Erythroblast (primary cell): ENCODE measurements at regions not wholly inside any gene's neighbourhood (a gene's known extent, or its start where the extent isn't known, plus 50 kb on each side); places are given as distances from the start of the nearest gene placed in this dataset.
"Not testable (repeated sequence)": the region's sequence is repeated elsewhere in the genome, so short reads cannot be mapped to it uniquely, and the experiment has no call there.

ENCODE experiments used
- DNase-seq, 2 experiments: peaks; one replicate each; lab custom pipeline; 2025; lab: John Stamatoyannopoulos, UW
- GATA1 ChIP-seq: IDR thresholded peaks from 2 replicates; pipeline ENCODE4 v1.6.1; 2011; ENCODE audit warnings: low read depth, mild to moderate bottlenecking, control low read depth, low read length, moderate library complexity
- POLR2A ChIP-seq: IDR thresholded peaks from 2 replicates; pipeline ENCODE4 v1.6.1; 2011; ENCODE audit warnings: mild to moderate bottlenecking, low read length

DNA sequence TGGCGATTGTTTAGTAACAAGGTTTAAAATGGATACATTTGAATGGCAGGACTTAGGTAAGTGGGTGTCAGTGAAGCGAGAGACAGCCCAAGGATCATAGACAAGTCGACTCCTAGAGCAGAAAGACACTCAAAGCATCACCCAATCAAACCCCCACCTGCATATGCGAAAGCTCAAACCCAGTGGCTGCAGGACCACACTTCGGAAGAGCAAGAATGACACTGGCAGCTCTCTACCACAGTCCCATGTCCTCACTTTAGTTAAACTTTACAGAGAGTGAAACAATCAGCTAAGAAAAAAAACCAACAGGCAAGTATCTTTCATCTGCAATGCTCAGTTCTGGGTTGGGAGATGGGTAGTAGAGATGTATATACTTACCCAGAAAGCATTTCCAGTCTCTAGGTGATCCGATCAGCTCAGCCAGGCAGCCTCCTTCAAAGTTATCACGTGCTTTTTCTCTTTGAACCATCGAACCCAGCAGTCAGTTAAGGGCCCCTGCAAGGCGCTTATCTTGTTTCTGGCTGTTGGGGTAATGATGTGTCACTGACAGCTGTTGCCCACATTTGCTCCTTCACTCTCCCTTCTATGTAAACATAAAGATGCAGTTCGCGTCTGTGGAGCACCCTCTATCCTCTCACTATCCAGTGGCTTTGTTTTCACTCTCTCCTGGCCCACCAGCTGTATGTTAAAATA is 357.5 kb upstream of the ID2 start:
- no peak for TF ChIP-seq GATA1
- no peak for TF ChIP-seq POLR2A
- DNase-seq = peak; percentile 93 to 96

DNA sequence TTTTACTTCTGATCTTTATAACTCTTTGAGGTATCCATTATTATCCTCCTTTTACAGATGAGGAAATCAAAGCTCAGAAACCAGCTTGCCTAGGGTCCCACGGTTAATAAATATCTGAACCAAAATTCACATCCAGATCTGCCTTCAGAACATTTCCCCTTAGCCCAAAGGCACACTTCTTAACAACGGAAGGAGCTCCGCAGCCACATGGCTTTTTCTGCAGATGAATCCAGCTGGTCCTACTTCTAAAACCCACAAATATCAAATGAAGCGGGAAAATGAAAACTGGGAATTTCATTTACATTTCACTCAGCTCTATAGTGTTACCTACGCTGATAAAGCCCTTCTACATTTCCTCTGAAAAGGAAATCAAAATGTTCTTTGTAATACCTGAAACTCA is 357.0 kb upstream of the ID2 start:
- TF ChIP-seq GATA1 (no peak), POLR2A (no peak)
- DNase-seq = no peak

DNA sequence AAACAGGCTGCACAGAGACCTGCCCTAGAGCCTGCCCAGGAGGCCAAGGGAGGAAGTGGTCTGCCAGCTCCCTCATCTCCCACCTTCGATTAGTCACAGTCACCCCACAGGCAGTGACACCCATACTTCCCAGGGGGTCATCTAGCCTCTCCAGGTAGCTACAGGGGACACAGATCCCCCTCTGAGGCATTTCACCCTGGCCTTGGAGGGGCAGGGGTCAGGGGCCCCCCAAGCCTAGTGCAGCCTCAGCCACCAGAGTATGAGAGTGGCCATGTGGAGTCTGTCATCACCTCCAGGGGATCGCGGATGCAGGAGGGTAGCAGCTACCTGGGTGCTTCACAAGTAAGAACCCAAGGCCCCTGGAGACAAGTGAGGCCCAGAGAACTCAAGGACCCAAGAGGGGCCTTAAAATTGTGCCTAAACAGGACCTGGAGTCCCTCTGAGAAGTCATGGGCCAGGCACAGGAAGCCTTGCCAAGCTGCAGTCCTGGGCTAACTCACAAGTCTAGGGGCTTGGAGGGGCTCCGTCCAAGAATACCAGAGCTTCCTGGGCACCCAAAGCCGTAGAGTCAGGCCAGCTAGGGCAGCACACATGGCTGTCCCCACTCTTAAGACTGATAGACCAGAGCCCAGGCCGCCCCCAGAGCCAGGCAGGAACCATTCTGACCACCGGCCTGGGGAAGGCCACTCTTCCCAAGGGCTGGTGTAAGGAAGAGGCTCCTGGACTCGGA is 354.3 kb upstream of the ID2 start:
- TF ChIP-seq GATA1 (no peak), POLR2A (no peak)

DNA sequence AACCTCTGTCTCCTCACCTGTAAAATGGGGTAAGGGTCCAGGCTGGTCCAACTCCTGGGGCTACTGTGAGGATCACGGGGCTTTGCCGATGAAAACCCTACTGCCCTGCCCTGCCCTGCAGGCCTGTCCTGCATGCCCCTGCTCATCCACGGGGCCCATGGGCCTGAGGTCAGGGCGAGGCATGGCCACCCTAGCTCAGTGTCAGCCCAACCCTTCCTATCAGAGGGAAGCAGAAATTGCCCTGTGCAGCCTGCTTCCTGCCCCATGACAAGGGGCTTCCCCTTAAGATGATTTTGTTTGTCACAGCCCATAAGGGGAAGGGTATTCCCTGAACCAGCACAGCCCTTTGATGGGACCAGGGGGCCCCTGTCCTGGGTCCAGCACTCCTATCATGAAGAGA is 353.6 kb upstream of the ID2 start:
- TF ChIP-seq GATA1 (no peak), POLR2A (no peak)
- peak; percentile 77 to 84 for DNase-seq

More for the DNA sequence above, 354.3 kb upstream of the ID2 start:
- DNase-seq = no peak

DNA sequence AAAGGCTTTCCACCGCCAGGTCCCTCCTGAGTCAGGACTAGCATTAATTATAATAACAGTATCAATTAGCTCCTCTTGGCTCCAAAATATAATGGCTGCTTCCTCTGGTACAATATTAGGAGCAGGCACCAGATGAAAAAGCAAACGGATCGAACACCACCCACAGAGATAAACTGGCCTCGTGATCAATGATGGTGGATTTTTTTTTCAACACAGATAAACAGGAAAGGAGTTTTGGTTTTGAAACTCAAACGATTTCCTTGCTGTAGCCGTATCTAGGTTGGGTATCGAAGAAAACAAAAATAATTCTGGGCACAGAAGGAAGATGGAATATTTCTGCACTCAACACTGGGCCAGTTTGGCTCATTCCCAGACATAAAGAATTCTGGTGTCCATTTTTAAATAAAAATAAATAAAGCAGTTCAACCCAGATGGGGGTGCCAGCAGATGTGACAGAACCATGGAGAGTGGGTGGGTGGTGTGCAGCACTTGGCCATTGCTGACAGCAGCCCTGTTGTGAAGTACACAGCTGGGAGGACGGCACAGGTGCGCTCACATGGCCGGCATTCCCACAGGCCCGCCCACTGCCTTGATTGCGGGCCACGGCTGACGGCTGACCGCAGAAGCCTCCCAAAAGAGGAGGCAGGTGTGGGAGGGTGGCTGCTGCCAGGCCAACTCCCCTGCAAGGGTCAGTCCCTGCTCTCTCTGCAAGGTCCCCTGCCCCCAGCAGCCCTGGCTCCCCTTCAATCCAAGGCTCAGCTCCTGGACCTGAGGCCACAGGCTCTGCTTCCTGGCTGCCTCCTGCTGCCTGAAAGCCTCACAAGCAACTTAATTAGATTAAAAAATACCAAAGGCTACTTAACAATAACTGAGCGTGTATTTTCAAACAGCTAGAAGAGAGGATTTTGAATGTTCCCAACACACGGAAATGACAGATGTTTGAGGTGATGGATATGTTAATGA is 351.9 kb upstream of the ID2 start:
- TF ChIP-seq POLR2A (no peak), GATA1 (no peak)

DNA sequence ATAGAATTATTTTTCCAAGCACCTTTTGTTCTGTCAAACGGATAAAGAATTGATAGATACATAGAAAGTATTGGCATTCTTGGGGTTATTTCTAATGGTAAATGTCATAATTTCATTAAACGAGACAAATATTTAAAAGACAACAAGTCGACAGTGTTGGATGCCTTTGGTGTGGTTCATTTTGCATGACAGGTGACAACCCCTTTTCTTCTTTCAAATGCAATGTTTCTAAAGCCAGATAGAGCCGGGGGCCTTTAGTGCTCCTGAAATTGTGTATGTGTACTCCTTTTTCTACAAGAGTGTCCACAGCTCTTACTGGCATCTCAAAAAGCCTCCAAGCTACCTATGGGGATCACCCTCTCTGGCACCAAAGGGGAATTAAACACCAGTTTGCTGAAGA is 350.8 kb upstream of the ID2 start:
- TF ChIP-seq POLR2A (no peak), GATA1 (no peak)
- no peak for DNase-seq

More for the DNA sequence above, 351.9 kb upstream of the ID2 start:
- DNase-seq = peak; percentile 38 to 46

DNA sequence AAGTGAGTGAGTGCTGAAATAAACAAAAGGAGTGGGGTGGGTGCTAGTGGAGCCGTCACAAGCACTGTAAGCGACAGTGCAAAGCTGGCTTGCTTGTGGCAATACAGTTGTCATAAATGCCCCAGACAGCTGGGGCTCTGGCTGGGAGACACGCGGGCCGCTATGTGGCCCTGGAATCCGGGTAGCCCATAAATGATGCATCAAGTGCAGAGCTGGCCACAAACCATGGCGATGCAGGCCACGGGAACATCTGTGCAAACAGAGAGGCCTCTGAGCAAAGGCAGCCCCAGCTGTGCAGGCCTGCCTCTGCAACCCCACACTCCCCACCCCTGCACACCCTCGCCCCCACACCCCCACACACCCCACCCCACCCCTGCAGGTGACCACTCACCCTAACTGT is 349.2 kb upstream of the ID2 start:
- TF ChIP-seq POLR2A (no peak), GATA1 (no peak)
- no peak for DNase-seq

DNA sequence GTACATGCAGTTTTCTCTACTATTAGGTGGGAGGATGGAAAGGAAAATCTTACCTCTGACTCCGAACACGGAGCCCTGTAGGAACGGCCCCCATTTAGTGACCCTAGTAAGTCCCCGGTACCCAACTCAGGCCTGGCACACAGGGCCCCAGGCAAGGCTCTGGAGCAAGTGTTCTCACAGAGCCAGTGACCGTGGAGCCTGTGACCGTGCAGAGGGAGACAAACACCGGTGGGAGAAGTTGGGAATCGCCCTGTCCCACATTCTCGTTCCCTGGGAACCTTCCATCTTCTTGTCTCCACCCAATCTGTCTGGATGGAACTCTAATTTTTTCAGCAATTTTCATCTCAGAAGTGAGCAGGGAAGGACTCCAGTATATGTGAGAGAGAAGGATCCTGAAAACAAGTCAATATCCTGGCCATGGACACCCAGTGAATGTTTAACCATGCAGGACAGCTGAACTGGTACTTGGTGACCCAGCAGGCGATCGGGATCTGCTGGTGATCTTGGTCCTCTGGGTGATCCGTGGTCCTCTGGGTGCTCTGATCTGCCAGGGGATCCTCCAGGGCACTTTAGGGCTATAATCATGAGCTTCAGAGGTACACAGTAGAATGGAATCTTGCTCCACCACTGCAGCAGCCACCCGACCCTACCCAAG is 348.6 kb upstream of the ID2 start:
- no peak for TF ChIP-seq POLR2A
- no peak for TF ChIP-seq GATA1
- no peak for DNase-seq

DNA sequence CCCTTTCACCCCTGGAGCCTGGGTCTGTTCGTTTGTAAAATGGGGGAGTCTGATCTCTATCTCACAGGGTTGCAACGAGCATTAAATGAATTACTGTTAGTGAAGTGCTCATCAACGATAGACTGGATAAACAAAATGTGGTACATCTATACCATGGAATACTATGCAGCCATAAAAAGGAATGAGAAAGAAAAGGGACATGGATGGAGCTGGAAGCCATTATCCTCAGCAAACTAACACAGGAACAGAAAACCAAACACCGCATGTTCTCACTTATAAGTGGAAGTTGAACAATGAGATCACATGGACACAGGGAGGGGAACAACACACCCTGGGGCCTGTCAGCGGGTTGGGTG is 348.0 kb upstream of the ID2 start:
- not testable (repeated sequence) for DNase-seq

DNA sequence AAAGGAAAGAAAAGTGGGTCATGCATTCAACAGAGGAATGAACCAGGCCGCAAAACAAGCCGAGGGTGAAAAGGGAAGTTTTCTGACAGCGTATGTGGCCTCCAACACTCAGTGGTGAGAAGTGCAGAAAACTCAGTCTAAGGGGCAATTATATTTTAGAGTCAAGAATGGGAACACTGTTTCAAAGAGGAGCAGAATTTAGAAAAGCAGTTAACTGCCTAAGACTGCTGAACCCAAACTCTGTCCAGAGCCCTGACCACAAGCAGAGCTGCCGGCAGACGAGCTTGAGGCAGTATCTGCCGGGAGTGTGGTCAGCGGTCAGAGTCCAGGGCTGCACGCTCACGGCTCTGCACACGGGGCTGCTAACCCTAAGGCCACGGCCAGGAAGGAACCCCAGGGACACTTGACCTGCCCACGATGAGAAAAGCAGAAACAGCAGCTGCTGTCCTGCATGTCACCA is 347.0 kb upstream of the ID2 start:
- DNase-seq = peak; percentile 6 to 15
- TF ChIP-seq POLR2A (no peak), GATA1 (no peak)

DNA sequence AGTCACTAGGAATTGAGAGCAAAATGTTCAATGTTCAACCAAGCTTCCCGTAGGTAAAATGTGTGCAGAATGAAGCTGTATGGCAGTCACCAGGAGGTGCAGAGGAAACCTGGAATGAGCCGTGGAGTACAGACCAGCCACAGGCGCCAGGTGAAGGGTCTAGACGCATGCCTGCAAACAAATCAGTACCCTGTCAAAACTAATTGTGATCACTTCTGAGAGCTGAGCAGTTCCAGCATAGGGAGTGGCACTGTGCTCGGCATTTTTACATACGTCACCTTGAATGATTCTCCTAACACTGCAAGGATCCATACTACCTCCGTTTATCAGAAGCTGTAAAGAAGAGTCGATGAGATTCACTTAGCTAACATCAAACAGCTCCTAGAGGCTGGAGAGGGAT is 346.1 kb upstream of the ID2 start:
- TF ChIP-seq POLR2A (no peak), GATA1 (no peak)
- DNase-seq = no peak

DNA sequence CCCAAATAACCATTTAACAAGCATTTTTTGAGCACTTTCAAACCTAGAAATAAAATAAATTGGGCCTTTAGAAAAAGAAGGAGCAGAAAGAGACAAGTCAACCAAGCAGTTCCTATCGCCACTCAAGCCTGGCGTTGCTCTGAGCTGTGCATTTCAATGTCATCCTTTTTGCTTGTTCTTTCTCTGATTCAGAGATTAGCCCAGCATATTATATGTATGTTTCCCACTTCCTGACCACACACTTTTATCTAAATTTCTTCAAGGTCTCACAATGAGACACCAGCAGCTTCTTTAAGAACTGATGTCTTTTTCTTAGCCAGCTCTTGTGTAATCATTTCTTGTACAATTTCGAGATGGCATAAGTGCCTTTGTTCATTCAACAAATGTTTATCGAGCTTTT is 344.5 kb upstream of the ID2 start:
- no peak for DNase-seq
- no peak for TF ChIP-seq POLR2A
- TF ChIP-seq GATA1 = no peak

DNA sequence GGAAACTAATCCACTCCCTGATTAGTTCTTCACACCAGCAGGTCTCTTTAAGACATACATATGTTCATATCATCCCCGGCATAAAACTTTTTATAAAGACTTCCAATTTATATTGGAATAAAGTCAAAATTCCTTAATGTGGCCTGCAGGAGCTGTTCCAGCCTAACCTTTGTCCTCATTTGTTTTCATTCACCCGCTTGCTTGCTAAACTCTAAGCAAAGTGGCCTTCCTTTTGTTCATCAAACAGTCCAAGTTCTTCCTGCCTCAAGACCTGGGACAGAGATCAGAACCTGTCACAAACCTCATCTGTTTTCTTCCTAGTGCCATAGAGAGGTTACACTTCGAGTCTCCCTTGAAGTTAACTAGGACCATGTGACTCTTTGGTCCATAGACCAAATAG is 339.4 kb upstream of the ID2 start:
- no peak for TF ChIP-seq POLR2A
- no peak for TF ChIP-seq GATA1
- no peak for DNase-seq

DNA sequence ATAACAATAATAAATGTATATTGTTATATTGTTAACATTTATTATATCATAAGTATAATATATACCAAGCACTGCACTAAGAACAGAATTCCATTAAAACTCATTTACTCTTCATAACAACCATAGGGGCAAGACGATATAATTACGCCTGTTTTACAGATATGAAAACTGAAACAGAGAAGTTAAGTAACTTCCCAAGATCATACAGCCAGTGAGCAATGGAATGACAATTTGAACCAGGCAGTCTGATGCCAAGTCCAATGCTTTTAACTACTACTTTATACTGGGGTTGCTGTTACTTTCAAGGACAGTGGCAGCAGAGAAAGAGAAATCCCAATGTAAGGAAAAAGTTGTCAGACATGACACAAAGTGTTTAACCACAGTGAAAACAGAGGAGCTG is 338.8 kb upstream of the ID2 start:
- no peak for TF ChIP-seq GATA1
- TF ChIP-seq POLR2A = no peak
- DNase-seq = no peak
